H1 (cell line): ENCODE measurements at regions not wholly inside any gene's neighbourhood (a gene's known extent, or its start where the extent isn't known, plus 50 kb on each side); places are given as distances from the start of the nearest gene placed in this dataset.

Experiments
- ATF2 ChIP-seq: IDR thresholded peaks from 2 replicates; pipeline ENCODE4 v1.6.1; 2012; ENCODE audit warnings: low read length, inconsistent platforms
- CHD7 ChIP-seq: fragments of 300-600 bp; sonication (generic); IDR thresholded peaks from 2 replicates; pipeline ENCODE4 v1.7.1; 2012; ENCODE audit warnings: low read length, moderate library complexity, mild to moderate bottlenecking, inconsistent platforms; ENCODE audit not compliant: insufficient replicate concordance
- CREB1 ChIP-seq: IDR thresholded peaks from 2 replicates; pipeline ENCODE4 v1.6.1; 2012; ENCODE audit warnings: inconsistent platforms
- CTCF ChIP-seq, 3 experiments: IDR thresholded peaks; 1 replicate in 2 of 3; 2 replicates in 1 of 3; pipeline versions ENCODE4 v1.5.1 to v1.6.1; 2011; ENCODE audit warnings: low read length in 3 of 3, mild to moderate bottlenecking in 3 of 3, inconsistent platforms in 2 of 3, low read depth in 1 of 3, moderate library complexity in 1 of 3; ENCODE audit not compliant: insufficient read depth in 1 of 3; ENCODE audit errors: control extremely low read depth in 1 of 3
- EP300 ChIP-seq, 2 experiments: IDR thresholded peaks; 1 replicate in 1 of 2; 2 replicates in 1 of 2; pipeline ENCODE4 v1.6.1; 2011 to 2012; ENCODE audit warnings: low read depth in 2 of 2, low read length in 2 of 2, mild to moderate bottlenecking in 2 of 2, borderline replicate concordance in 1 of 2, inconsistent platforms in 1 of 2, moderate library complexity in 1 of 2
- EZH2 ChIP-seq: fragments of 200-600 bp; sonication (generic); IDR thresholded peaks from 2 replicates; pipeline ENCODE4 v1.7.1; 2012; ENCODE audit warnings: low read depth, mild to moderate bottlenecking, moderate library complexity, low read length, inconsistent platforms; ENCODE audit not compliant: severe bottlenecking
- GTF2F1 ChIP-seq: IDR thresholded peaks from 2 replicates; pipeline ENCODE4 v1.6.1; 2012; ENCODE audit warnings: low read depth, low read length, improper control_type of control experiment, borderline replicate concordance
- JUND ChIP-seq: IDR thresholded peaks from 2 replicates; pipeline ENCODE4 v1.6.1; 2011; ENCODE audit warnings: mild to moderate bottlenecking, improper control_type of control experiment, low read length
- POLR2A ChIP-seq, 2 experiments: IDR thresholded peaks; 1 replicate in 1 of 2; 2 replicates in 1 of 2; pipeline ENCODE4 v1.6.1; 2011; ENCODE audit warnings: low read depth in 2 of 2, low read length in 2 of 2, mild to moderate bottlenecking in 2 of 2; ENCODE audit errors: control extremely low read depth in 1 of 2
- POLR2AphosphoS5 ChIP-seq: IDR thresholded peaks from 2 replicates; pipeline ENCODE4 v1.6.1; 2011; ENCODE audit warnings: low read depth, low read length
- RAD21 ChIP-seq, 2 experiments: IDR thresholded peaks in 1 of 2; conservative IDR thresholded peaks in 1 of 2; 2 replicates each; pipeline ENCODE4 v1.6.1; 2011; ENCODE audit warnings: low read depth in 2 of 2, low read length in 2 of 2, improper control_type of control experiment in 1 of 2, inconsistent platforms in 1 of 2, mild to moderate bottlenecking in 1 of 2, moderate library complexity in 1 of 2
- RXRA ChIP-seq: IDR thresholded peaks from 2 replicates; pipeline ENCODE4 v1.6.1; 2011; ENCODE audit warnings: low read depth, mild to moderate bottlenecking, low read length, moderate library complexity; ENCODE audit not compliant: insufficient read depth

DNA sequence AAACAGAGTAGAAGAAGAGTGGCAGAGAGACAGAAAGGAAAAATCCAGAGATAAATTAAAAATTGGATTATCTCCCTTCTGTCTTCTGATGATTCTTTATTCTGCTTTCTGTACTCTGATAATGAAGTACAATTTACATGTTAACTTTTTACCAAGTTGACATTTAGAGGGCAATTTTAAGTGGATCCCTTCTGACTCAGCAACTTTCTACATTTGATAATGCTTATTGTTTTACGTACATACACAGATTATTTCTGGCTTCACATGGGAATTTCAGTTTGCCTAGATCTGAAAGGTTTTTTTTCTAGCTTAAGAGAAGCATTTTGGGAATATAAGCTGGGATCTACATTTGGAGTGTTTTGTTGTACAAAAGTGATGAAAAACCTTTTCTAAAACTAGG is 491.3 kb downstream of the OTOL1 start:
- TF ChIP-seq CTCF (IDR thresholded peaks at IDR 0.05; ENCODE audit: control extremely low read depth in 1 of 3, insufficient read depth in 1 of 3, low read depth in 1 of 3, low read length in 3 of 3) = no peak
- TF ChIP-seq CHD7 = no peak
- TF ChIP-seq JUND = no peak
- TF ChIP-seq RXRA = no peak
- TF ChIP-seq POLR2A (IDR thresholded peaks at IDR 0.05; ENCODE audit: control extremely low read depth in 1 of 2, low read depth in 2 of 2, low read length in 2 of 2) = no peak
- TF ChIP-seq EZH2 = no peak
- no peak for TF ChIP-seq ATF2
- no peak for TF ChIP-seq CREB1
- TF ChIP-seq POLR2AphosphoS5 = no peak
- no peak for TF ChIP-seq EP300 (IDR thresholded peaks at IDR 0.05; ENCODE audit: borderline replicate concordance in 1 of 2, low read depth in 2 of 2, low read length in 2 of 2)
- TF ChIP-seq RAD21 (IDR thresholded peaks at IDR 0.05 in 1 of 2, conservative IDR thresholded peaks at IDR 0.05 in 1 of 2; ENCODE audit: low read depth in 2 of 2, low read length in 2 of 2) = no peak
- no peak for TF ChIP-seq GTF2F1
